ENCODE measurements at regions not wholly inside any gene's neighbourhood (a gene's known extent, or its start where the extent isn't known, plus 50 kb on each side); places are given as distances from the start of the nearest gene placed in this dataset.

GRCh38 chr4:188485906-188486305 is 346.7 kb downstream of the TRIML1 start:
- TF ChIP-seq, protein P1, sequence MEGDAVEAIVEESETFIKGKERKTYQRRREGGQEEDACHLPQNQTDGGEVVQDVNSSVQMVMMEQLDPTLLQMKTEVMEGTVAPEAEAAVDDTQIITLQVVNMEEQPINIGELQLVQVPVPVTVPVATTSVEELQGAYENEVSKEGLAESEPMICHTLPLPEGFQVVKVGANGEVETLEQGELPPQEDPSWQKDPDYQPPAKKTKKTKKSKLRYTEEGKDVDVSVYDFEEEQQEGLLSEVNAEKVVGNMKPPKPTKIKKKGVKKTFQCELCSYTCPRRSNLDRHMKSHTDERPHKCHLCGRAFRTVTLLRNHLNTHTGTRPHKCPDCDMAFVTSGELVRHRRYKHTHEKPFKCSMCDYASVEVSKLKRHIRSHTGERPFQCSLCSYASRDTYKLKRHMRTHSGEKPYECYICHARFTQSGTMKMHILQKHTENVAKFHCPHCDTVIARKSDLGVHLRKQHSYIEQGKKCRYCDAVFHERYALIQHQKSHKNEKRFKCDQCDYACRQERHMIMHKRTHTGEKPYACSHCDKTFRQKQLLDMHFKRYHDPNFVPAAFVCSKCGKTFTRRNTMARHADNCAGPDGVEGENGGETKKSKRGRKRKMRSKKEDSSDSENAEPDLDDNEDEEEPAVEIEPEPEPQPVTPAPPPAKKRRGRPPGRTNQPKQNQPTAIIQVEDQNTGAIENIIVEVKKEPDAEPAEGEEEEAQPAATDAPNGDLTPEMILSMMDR (IDR thresholded peaks at IDR 0.05) = no peak
- TF ChIP-seq POLR2AphosphoS5 (IDR thresholded peaks at IDR 0.05; ENCODE audit: insufficient read depth in 1 of 2, low read depth in 1 of 2) (no peak), POLR2A (IDR thresholded peaks at IDR 0.05) (no peak)
